NCI-H146 treated with DMSO at 0.1 percent for 48 hours (cell line): ENCODE measurements at regions not wholly inside any gene's neighbourhood (a gene's known extent, or its start where the extent isn't known, plus 50 kb on each side); places are given as distances from the start of the nearest gene placed in this dataset.

Experiments
- DNase-seq: peaks from one replicate; lab custom pipeline; 2025; ENCODE audit not compliant: unreplicated experiment; lab: John Stamatoyannopoulos, UW

- DNase-seq, result no peak
Observed at GRCh38 chr2:216745453-216745852, 50.1 kb upstream of the IGFBP5 start.
